Keratinocyte (primary cell): ENCODE measurements at regions not wholly inside any gene's neighbourhood (a gene's known extent, or its start where the extent isn't known, plus 50 kb on each side); places are given as distances from the start of the nearest gene placed in this dataset.

ENCODE experiments used
- DNase-seq: peaks from one replicate; pipeline ENCODE4 v3.0.0-alpha.2; 2011; ENCODE audit warnings: low read depth, missing footprints, low spot score
- FAIRE-seq: peaks from 2 replicates; lab custom pipeline; 2011; peaks lifted over from hg19 to GRCh38; lab: Jason Lieb, UNC
- H2AFZ ChIP-seq: 2 replicates; pipeline ENCODE4 v1.6.0; 2012; ENCODE audit warnings: low read length, control low read depth, inconsistent platforms; ENCODE audit not compliant: control insufficient read depth
- H3K27ac ChIP-seq: 2 replicates; pipeline ENCODE4 v1.5.1; 2011; ENCODE audit warnings: low read length; ENCODE audit not compliant: control insufficient read depth, insufficient read depth
- H3K27me3 ChIP-seq: 3 replicates; pipeline ENCODE4 v1.6.0; 2011; ENCODE audit warnings: low read length; ENCODE audit not compliant: control insufficient read depth, insufficient read depth; ENCODE audit errors: extremely low read depth
- H3K36me3 ChIP-seq, 2 experiments: 2 replicates in 1 of 2; 3 replicates in 1 of 2; pipeline ENCODE4 v1.5.1; 2011; ENCODE audit warnings: low read length in 2 of 2, mild to moderate bottlenecking in 1 of 2; ENCODE audit not compliant: control insufficient read depth in 2 of 2, insufficient read depth in 2 of 2; ENCODE audit errors: extremely low read depth in 1 of 2
- H3K4me1 ChIP-seq: 3 replicates; pipeline ENCODE4 v1.5.1; 2011; ENCODE audit warnings: low read length; ENCODE audit not compliant: control insufficient read depth, insufficient read depth; ENCODE audit errors: extremely low read depth
- H3K4me2 ChIP-seq: 3 replicates; pipeline ENCODE4 v1.6.0; 2011; ENCODE audit warnings: low read depth, low read length; ENCODE audit not compliant: control insufficient read depth, insufficient read depth; ENCODE audit errors: extremely low read depth
- H3K4me3 ChIP-seq, 3 experiments: fragments of 200-600 bp in 1 of 3; sonication (generic) in 1 of 3; 2 replicates in 2 of 3; 3 replicates in 1 of 3; pipeline ENCODE4 v1.5.1; 2011 to 2016; ENCODE audit warnings: low read length in 3 of 3, mild to moderate bottlenecking in 3 of 3, control low read depth in 2 of 3, inconsistent platforms in 1 of 3, low read depth in 1 of 3, mixed read lengths in 1 of 3, mixed run types in 1 of 3, moderate library complexity in 1 of 3; ENCODE audit not compliant: control insufficient read depth in 2 of 3, insufficient read depth in 2 of 3; ENCODE audit errors: extremely low read depth in 1 of 3
- H3K79me2 ChIP-seq: 2 replicates; pipeline ENCODE4 v1.6.0; 2012; ENCODE audit warnings: low read length; ENCODE audit not compliant: control insufficient read depth, insufficient read depth
- H3K9ac ChIP-seq: 3 replicates; pipeline ENCODE4 v1.6.0; 2011; ENCODE audit warnings: low read length; ENCODE audit not compliant: control insufficient read depth, insufficient read depth; ENCODE audit errors: extremely low read depth
- H3K9me1 ChIP-seq: 3 replicates; pipeline ENCODE4 v1.6.0; 2011; ENCODE audit warnings: low read length; ENCODE audit not compliant: control insufficient read depth, insufficient read depth; ENCODE audit errors: extremely low read depth
- H3K9me3 ChIP-seq: 2 replicates; pipeline ENCODE4 v1.5.1; 2012; ENCODE audit warnings: low read depth, low read length; ENCODE audit not compliant: control insufficient read depth
- H4K20me1 ChIP-seq: 3 replicates; pipeline ENCODE4 v1.6.0; 2011; ENCODE audit warnings: low read length; ENCODE audit not compliant: control insufficient read depth, insufficient read depth; ENCODE audit errors: extremely low read depth
- EZH2 ChIP-seq: IDR thresholded peaks from one replicate; pipeline ENCODE4 v1.6.1; 2012; ENCODE audit warnings: inconsistent platforms, mild to moderate bottlenecking, low read length, moderate library complexity
- dilution Hi-C: fragments of 300-500 bp; cut with MboI; formaldehyde crosslinking; loops from one replicate; pipeline ENCODE4 v1.7.0; 2020; ENCODE audit warnings: low sequenced_read_pairs; ENCODE audit not compliant: extremely low pct_ligation_motif_present
- TF ChIP-seq, protein P1 (sequence below), 3 experiments: IDR thresholded peaks in 1 of 3; conservative IDR thresholded peaks in 1 of 3; optimal IDR thresholded peaks in 1 of 3; 2 replicates in 2 of 3; 3 replicates in 1 of 3; pipeline versions ENCODE3 to v1.5.1; 2011; ENCODE audit warnings: low read length in 3 of 3, mild to moderate bottlenecking in 3 of 3, moderate library complexity in 2 of 3, control low read depth in 1 of 3, inconsistent platforms in 1 of 3; ENCODE audit not compliant: insufficient read depth in 2 of 3; ENCODE audit errors: extremely low read depth in 1 of 3

DNA sequence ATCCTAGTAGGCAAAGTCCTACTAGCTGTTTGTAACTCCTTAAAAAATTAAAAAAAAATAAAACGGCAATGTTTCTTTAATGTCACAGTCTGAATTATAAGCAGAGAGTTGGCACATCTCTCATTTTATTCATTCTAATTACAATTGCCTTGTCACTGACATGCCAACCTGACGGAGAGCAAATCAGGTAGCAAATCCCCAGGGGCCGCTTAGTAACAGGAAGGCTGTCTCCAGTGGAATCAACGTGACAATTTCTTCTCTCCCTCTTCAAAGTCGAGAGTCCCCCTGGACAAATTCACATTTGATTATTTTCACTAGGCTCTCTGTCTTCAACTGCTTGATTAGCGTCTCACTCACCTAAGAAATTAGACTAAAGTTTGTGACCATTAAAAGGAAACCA is 1598.9 kb upstream of the PIK3C3 start:
- TF ChIP-seq EZH2: no peak
- TF ChIP-seq, protein P1, sequence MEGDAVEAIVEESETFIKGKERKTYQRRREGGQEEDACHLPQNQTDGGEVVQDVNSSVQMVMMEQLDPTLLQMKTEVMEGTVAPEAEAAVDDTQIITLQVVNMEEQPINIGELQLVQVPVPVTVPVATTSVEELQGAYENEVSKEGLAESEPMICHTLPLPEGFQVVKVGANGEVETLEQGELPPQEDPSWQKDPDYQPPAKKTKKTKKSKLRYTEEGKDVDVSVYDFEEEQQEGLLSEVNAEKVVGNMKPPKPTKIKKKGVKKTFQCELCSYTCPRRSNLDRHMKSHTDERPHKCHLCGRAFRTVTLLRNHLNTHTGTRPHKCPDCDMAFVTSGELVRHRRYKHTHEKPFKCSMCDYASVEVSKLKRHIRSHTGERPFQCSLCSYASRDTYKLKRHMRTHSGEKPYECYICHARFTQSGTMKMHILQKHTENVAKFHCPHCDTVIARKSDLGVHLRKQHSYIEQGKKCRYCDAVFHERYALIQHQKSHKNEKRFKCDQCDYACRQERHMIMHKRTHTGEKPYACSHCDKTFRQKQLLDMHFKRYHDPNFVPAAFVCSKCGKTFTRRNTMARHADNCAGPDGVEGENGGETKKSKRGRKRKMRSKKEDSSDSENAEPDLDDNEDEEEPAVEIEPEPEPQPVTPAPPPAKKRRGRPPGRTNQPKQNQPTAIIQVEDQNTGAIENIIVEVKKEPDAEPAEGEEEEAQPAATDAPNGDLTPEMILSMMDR (optimal IDR thresholded peaks at IDR 0.05 in 1 of 3, IDR thresholded peaks at IDR 0.05 in 1 of 3, conservative IDR thresholded peaks at IDR 0.05 in 1 of 3; ENCODE audit: extremely low read depth in 1 of 3, insufficient read depth in 2 of 3, low read length in 3 of 3): no peak
- Histone ChIP-seq H3K27ac (no peak overlapping the region), H3K36me3 (no peaks in the 10 kb centered on the region), H3K4me2 (peak overlapping the region; percentile 25), H4K20me1 (no peaks in the 10 kb centered on the region), H3K4me3 (no peak overlapping the region), H3K9ac (no peak overlapping the region), H3K9me1 (no peaks in the 10 kb centered on the region), H3K79me2 (no peaks in the 10 kb centered on the region), H3K9me3 (no peaks in the 10 kb centered on the region), H3K4me1 (peaks cover 10% of the 10 kb centered on the region), H2AFZ (no peak overlapping the region), H3K27me3 (no peaks in the 10 kb centered on the region)
- no peak for FAIRE-seq
- DNase-seq: no peak
- dilution Hi-C loops: no loop called here

DNA sequence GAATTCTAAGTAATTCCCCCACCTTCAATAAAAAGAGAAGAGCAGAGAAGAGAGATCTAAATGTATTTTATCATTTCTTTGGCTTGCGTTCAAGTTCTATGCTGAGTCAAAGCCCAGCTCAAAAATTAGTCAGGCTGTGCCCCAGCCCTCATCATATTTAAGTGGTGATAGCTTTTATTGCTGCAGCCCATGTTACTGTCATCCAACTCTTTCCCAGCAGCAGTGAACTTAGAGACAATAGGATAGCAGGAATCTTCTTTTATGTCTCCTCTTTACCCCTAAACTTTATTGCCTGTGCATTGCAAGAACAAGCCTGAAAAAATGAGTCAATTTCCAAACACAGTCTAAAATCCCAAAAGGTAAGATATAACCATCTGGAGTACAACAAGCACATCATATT is 1599.3 kb upstream of the PIK3C3 start:
- H3K9me3 ChIP-seq: no peaks in the 10 kb centered on the region
- no peak overlapping the region for H3K4me2 ChIP-seq
- H3K9ac ChIP-seq: no peak overlapping the region
- no peaks in the 10 kb centered on the region for H4K20me1 ChIP-seq
- H3K4me3 ChIP-seq: no peak overlapping the region
- no peaks in the 10 kb centered on the region for H3K79me2 ChIP-seq
- H3K27me3 ChIP-seq: no peaks in the 10 kb centered on the region
- no peak overlapping the region for H2AFZ ChIP-seq
- H3K4me1 ChIP-seq: peaks cover 10% of the 10 kb centered on the region
- FAIRE-seq (peak; percentile 32), DNase-seq (peak; percentile 30)
- dilution Hi-C loops: no loop called here
- H3K27ac ChIP-seq: no peak overlapping the region
- no peaks in the 10 kb centered on the region for H3K36me3 ChIP-seq
- no peak for TF ChIP-seq EZH2
- H3K9me1 ChIP-seq: no peaks in the 10 kb centered on the region

DNA sequence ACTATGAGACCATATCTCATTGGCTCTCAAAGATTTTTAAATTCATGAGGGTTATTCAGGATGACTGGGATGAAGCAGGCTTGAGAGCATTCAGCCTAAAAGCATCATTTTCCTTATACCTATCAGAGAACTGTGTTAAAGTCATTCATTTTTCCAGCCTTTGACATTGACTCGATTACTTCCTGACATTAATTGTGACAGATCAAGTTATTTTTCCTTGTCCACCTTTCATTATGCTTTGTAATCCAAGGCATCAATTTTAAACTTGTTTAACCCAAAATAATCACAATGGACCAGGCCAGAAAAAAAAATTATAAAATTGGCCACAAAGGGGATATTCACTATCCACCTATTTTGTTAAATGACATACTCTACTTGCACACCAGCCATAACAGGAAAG is 1606.8 kb upstream of the PIK3C3 start:
- Histone ChIP-seq H3K27ac (no peak overlapping the region), H3K4me2 (no peak overlapping the region), H3K4me1 (no peaks in the 10 kb centered on the region), H3K27me3 (no peaks in the 10 kb centered on the region), H3K36me3 (no peaks in the 10 kb centered on the region), H3K4me3 (no peak overlapping the region), H3K9ac (no peak overlapping the region), H4K20me1 (no peaks in the 10 kb centered on the region), H3K9me3 (no peaks in the 10 kb centered on the region), H3K79me2 (no peaks in the 10 kb centered on the region), H3K9me1 (no peaks in the 10 kb centered on the region), H2AFZ (no peak overlapping the region)
- TF ChIP-seq, protein P1 (optimal IDR thresholded peaks at IDR 0.05 in 1 of 3, IDR thresholded peaks at IDR 0.05 in 1 of 3, conservative IDR thresholded peaks at IDR 0.05 in 1 of 3; ENCODE audit: extremely low read depth in 1 of 3, insufficient read depth in 2 of 3, low read length in 3 of 3): no peak
- TF ChIP-seq EZH2: no peak
- FAIRE-seq (no peak), DNase-seq (no peak)
- dilution Hi-C loops: no loop called here
